ENCODE measurements at regions not wholly inside any gene's neighbourhood (a gene's known extent, or its start where the extent isn't known, plus 50 kb on each side); places are given as distances from the start of the nearest gene placed in this dataset.

- DNase-seq (ENCODE audit: low read depth, low spot score) (no peak), ATAC-seq (no peak)
- no peak overlapping the region for H3K27ac ChIP-seq (ENCODE audit: low read depth, low read length)
- H3K79me2 ChIP-seq (ENCODE audit: insufficient read depth, low read length): no peaks in the 10 kb centered on the region
- no peaks in the 10 kb centered on the region for H3K9me3 ChIP-seq (ENCODE audit: control insufficient read depth in 1 of 2, insufficient read depth in 1 of 2, low read depth in 1 of 2, low read length in 2 of 2)
- no TSS peak for BruUV-seq (replicated peaks)
- CTCF ChIA-PET: no interaction called here
- no peaks in the 10 kb centered on the region for H3K9me2 ChIP-seq (ENCODE audit: insufficient read depth)
- POLR2A ChIA-PET: no interaction called here
- H4K20me1 ChIP-seq (ENCODE audit: insufficient read depth): no peaks in the 10 kb centered on the region
- no peak overlapping the region for H3K9ac ChIP-seq (ENCODE audit: low read length)
- no peak overlapping the region for H2AFZ ChIP-seq (ENCODE audit: low read depth, low read length, poor library complexity, severe bottlenecking)
- no peak for TF ChIP-seq EZH2 (IDR thresholded peaks at IDR 0.05)
- no peak for TF ChIP-seq CEBPB (IDR thresholded peaks at IDR 0.05; ENCODE audit: low read depth)
- no peak for TF ChIP-seq SRF (IDR thresholded peaks at IDR 0.05; ENCODE audit: low read depth)
- no peak for TF ChIP-seq MAX (IDR thresholded peaks at IDR 0.05)
- no peak for TF ChIP-seq CTCF (IDR thresholded peaks at IDR 0.05 in 2 of 3, conservative IDR thresholded peaks at IDR 0.05 in 1 of 3; ENCODE audit: borderline replicate concordance in 1 of 3, insufficient read depth in 1 of 3, low read depth in 2 of 3, low read length in 2 of 3)
- TF ChIP-seq POLR2A (IDR thresholded peaks at IDR 0.05; ENCODE audit: borderline replicate concordance, extremely low read depth, insufficient read depth, insufficient read length): no peak
- TF ChIP-seq CBX3 (IDR thresholded peaks at IDR 0.05; ENCODE audit: low read depth): no peak
- TF ChIP-seq ZNF274 (IDR thresholded peaks at IDR 0.05; ENCODE audit: low read depth, low read length): no peak
- no peak for TF ChIP-seq YY1 (IDR thresholded peaks at IDR 0.05; ENCODE audit: extremely low read depth, insufficient replicate concordance, low read depth, low read length)
- no peak for TF ChIP-seq ZFX (IDR thresholded peaks at IDR 0.05)
- TF ChIP-seq RAD21 (IDR thresholded peaks at IDR 0.05; ENCODE audit: low read depth): no peak
- no peak for TF ChIP-seq POLR2AphosphoS5 (IDR thresholded peaks at IDR 0.05; ENCODE audit: low read depth, low read length)
- no peak for TF ChIP-seq REST (IDR thresholded peaks at IDR 0.05; ENCODE audit: low read depth)
- no peak for TF ChIP-seq FOSL1 (IDR thresholded peaks at IDR 0.05; ENCODE audit: low read depth)
- intact Hi-C loops (cut with micrococcal nuclease): loop anchor here (5.0 kb wide), 1 partner anchor 505 kb away; no protein-coding TSS in a partner anchor
- no peak overlapping the region for H3K4me3 ChIP-seq (replicated peaks in 1 of 2; ENCODE audit: low read depth in 1 of 2, low read length in 2 of 2)
- H3K36me3 ChIP-seq (ENCODE audit: control insufficient read depth in 1 of 2, insufficient read depth in 2 of 2, low read length in 2 of 2): no peaks in the 10 kb centered on the region
- H3K27me3 ChIP-seq (ENCODE audit: insufficient read depth, low read length): peaks cover 5% of the 10 kb centered on the region; the same call in 1 of the 2 replicates
- H3K4me1 ChIP-seq (ENCODE audit: control insufficient read depth in 1 of 2, insufficient read depth in 2 of 2, low read length in 2 of 2): peaks cover 0 to 7% of the 10 kb centered on the region in 2 experiments; a peak in 1 of 4 replicates
- RAD21 ChIA-PET (ENCODE audit: low non-redundant PET in 1 of 2, low total read pairs in 2 of 2, uncharacterized antibody in 2 of 2, unreplicated experiment in 2 of 2): no interaction called here
- no peak overlapping the region for H3K4me2 ChIP-seq (ENCODE audit: low read length)
These were observed 455.1 kb upstream of the B3GAT1 start for GRCh38 chr11:134866981-134867675.

Data from HCT116 (cell line).